GM12864 (cell line): ENCODE measurements at regions not wholly inside any gene's neighbourhood (a gene's known extent, or its start where the extent isn't known, plus 50 kb on each side); places are given as distances from the start of the nearest gene placed in this dataset.

Experiments used
- DNase-seq: peaks from one replicate; pipeline ENCODE4 v3.0.0-alpha.2; 2011; ENCODE audit warnings: low read depth
- H3K4me3 ChIP-seq: 2 replicates; pipeline ENCODE4 v1.5.1; 2011; ENCODE audit warnings: mild to moderate bottlenecking, low read depth, low read length, control low read depth
- TF ChIP-seq, protein P1 (sequence below): IDR thresholded peaks from 2 replicates; pipeline ENCODE4 v1.5.1; 2011; ENCODE audit warnings: low read depth, mild to moderate bottlenecking, moderate library complexity, low read length, control low read depth, inconsistent platforms; ENCODE audit errors: missing control alignments

GRCh38 chr10:3500408-3500856, 284.6 kb downstream of the KLF6 start:
- TF ChIP-seq, protein P1, sequence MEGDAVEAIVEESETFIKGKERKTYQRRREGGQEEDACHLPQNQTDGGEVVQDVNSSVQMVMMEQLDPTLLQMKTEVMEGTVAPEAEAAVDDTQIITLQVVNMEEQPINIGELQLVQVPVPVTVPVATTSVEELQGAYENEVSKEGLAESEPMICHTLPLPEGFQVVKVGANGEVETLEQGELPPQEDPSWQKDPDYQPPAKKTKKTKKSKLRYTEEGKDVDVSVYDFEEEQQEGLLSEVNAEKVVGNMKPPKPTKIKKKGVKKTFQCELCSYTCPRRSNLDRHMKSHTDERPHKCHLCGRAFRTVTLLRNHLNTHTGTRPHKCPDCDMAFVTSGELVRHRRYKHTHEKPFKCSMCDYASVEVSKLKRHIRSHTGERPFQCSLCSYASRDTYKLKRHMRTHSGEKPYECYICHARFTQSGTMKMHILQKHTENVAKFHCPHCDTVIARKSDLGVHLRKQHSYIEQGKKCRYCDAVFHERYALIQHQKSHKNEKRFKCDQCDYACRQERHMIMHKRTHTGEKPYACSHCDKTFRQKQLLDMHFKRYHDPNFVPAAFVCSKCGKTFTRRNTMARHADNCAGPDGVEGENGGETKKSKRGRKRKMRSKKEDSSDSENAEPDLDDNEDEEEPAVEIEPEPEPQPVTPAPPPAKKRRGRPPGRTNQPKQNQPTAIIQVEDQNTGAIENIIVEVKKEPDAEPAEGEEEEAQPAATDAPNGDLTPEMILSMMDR = no peak
- no peak overlapping the region for H3K4me3 ChIP-seq
- DNase-seq = no peak

GRCh38 chr10:3499120-3499519, 285.9 kb downstream of the KLF6 start:
- no peak overlapping the region for H3K4me3 ChIP-seq
- DNase-seq = no peak
- TF ChIP-seq, protein P1 = no peak

- DNase-seq = no peak
- TF ChIP-seq, protein P1 = no peak
- no peak overlapping the region for H3K4me3 ChIP-seq
These were observed 287.4 kb downstream of the KLF6 start for GRCh38 chr10:3497581-3497980.

DNA sequence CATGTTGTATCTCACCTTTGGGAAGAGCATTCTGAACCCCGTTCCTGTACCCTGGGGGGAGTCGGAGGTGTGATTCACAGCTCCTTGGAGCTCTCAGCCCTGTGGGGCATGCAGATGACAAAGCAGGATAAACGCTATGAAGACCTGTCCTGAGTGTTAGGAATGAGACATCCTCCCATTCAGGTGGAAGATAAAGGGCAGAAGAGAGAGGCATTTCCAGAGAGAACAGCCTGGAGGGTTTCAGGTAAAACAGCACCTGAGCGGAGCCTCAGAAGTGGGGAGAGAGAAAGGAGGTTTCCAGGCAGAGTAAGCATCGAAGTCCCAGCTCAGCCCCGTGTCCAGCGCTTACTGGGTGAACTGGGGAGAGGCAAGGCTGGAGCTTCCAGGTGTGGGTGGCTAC, 288.9 kb downstream of the KLF6 start:
- DNase-seq = no peak
- TF ChIP-seq, protein P1 = no peak
- no peak overlapping the region for H3K4me3 ChIP-seq

GRCh38 chr10:3495281-3495680, 289.7 kb downstream of the KLF6 start:
- no peak for DNase-seq
- TF ChIP-seq, protein P1 = no peak
- H3K4me3 ChIP-seq = no peak overlapping the region

GRCh38 chr10:3494838-3495230, 290.2 kb downstream of the KLF6 start:
- TF ChIP-seq, protein P1 = no peak
- H3K4me3 ChIP-seq = no peak overlapping the region
- no peak for DNase-seq

GRCh38 chr10:3494131-3494837, 290.7 kb downstream of the KLF6 start:
- H3K4me3 ChIP-seq = no peak overlapping the region
- TF ChIP-seq, protein P1 = no peak
- no peak for DNase-seq
